HCT116 (cell line): ENCODE measurements at regions not wholly inside any gene's neighbourhood (a gene's known extent, or its start where the extent isn't known, plus 50 kb on each side); places are given as distances from the start of the nearest gene placed in this dataset.
"Not testable (repeated sequence)": the region's sequence is repeated elsewhere in the genome, so short reads cannot be mapped to it uniquely, and the experiment has no call there.

Experiments
- CTCF ChIP-seq, 3 experiments: fragments of 200-600 bp in 1 of 3; sonication (generic) in 1 of 3; IDR thresholded peaks in 2 of 3; conservative IDR thresholded peaks in 1 of 3; 2 replicates each; pipeline ENCODE4 v1.5.1; 2012 to 2017; ENCODE audit warnings: low read depth in 2 of 3, low read length in 2 of 3, antibody characterized with exemption in 1 of 3, borderline replicate concordance in 1 of 3, control low read depth in 1 of 3, mild to moderate bottlenecking in 1 of 3, mixed read lengths in 1 of 3, mixed run types in 1 of 3, moderate library complexity in 1 of 3; ENCODE audit not compliant: insufficient read depth in 1 of 3
- EZH2 ChIP-seq: fragments of 200-600 bp; sonication (generic); IDR thresholded peaks from 2 replicates; pipeline ENCODE4 v1.6.1; 2017; ENCODE audit warnings: antibody characterized with exemption, mixed run types
- MAX ChIP-seq: IDR thresholded peaks from 2 replicates; pipeline ENCODE4 v1.6.1; 2012
- POLR2A ChIP-seq: IDR thresholded peaks from 2 replicates; pipeline ENCODE4 v1.7.0; 2011; ENCODE audit warnings: borderline replicate concordance; ENCODE audit not compliant: insufficient read depth, insufficient read length; ENCODE audit errors: extremely low read depth
- POLR2AphosphoS5 ChIP-seq: IDR thresholded peaks from 2 replicates; pipeline ENCODE4 v1.6.1; 2011; ENCODE audit warnings: mild to moderate bottlenecking, low read depth, low read length, moderate library complexity

- not testable (repeated sequence) for TF ChIP-seq CTCF (IDR thresholded peaks at IDR 0.05 in 2 of 3, conservative IDR thresholded peaks at IDR 0.05 in 1 of 3; ENCODE audit: borderline replicate concordance in 1 of 3, insufficient read depth in 1 of 3, low read depth in 2 of 3, low read length in 2 of 3); MAX; POLR2AphosphoS5; EZH2; POLR2A
Observed at GRCh38 chr6:27692133-27692532, 219.2 kb upstream of the ZNF184 start.
